Mucosa of stomach (tissue), 1 donor: ENCODE measurements at regions not wholly inside any gene's neighbourhood (a gene's known extent, or its start where the extent isn't known, plus 50 kb on each side); places are given as distances from the start of the nearest gene placed in this dataset.
"Not testable (repeated sequence)": the region's sequence is repeated elsewhere in the genome, so short reads cannot be mapped to it uniquely, and the experiment has no call there.

Experiments
- H3K27me3 ChIP-seq: one replicate; pipeline ENCODE4 v1.7.0; 2013; ENCODE audit warnings: mild to moderate bottlenecking, low read length; ENCODE audit not compliant: control insufficient read depth, insufficient read depth
- H3K36me3 ChIP-seq: one replicate; pipeline ENCODE4 v1.7.0; 2013; ENCODE audit warnings: low read length; ENCODE audit not compliant: control insufficient read depth, insufficient read depth
- H3K4me1 ChIP-seq: one replicate; pipeline ENCODE4 v1.7.0; 2013; ENCODE audit warnings: mild to moderate bottlenecking, low read length; ENCODE audit not compliant: control insufficient read depth, insufficient read depth
- H3K4me3 ChIP-seq: one replicate; pipeline ENCODE4 v1.7.0; 2013; ENCODE audit warnings: low read length
- H3K9ac ChIP-seq: one replicate; pipeline ENCODE4 v1.7.0; 2013; ENCODE audit warnings: mild to moderate bottlenecking, low read length, moderate library complexity
- H3K9me3 ChIP-seq: one replicate; pipeline ENCODE4 v1.7.0; 2013; ENCODE audit warnings: mild to moderate bottlenecking, low read length, moderate library complexity; ENCODE audit not compliant: control insufficient read depth
- donor health status: Pancreatic carcinoma.

DNA sequence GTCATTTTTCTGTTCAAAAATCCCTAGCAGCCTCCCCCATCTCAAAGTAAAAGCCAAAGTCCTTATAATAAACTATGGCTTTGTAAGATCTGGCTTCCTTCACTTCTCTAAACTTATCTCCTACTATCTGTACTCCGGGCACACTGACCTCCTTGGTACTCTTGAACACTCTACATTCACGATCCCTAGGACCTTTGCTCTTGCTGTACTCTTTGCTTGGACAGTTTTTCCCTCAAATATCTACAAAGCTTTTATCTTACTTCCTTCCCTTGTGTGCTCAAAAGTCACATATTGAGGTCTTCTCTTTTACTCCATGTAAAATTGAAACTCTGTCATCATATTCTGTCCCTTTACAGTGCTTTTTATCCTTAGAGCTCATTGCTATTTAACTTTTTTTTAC is 616.6 kb downstream of the IRS1 start:
- Histone ChIP-seq H3K27me3 (no peaks in the 10 kb centered on the region), H3K4me3 (no peak overlapping the region), H3K36me3 (no peaks in the 10 kb centered on the region), H3K9ac (no peak overlapping the region), H3K4me1 (peaks cover 10% of the 10 kb centered on the region), H3K9me3 (no peaks in the 10 kb centered on the region)

DNA sequence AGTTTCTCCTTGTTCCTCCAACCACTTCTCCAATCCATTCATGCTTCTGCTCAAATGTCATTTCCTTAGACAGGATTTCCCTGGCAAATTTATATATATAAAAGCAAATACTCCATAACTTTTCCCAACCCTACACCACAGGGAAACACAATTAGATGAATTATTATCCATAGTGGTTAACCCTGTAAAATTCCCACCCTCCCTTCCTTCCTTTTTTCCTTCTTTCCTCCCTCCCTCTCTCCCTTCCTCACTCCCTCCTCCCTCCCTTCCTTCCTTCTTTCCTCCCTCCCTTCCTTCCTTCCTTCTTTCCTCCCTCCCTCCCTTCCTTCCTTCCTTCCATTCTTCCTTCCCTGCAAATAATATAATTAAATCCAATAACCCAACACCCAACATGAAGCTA is 617.7 kb downstream of the IRS1 start:
- Histone ChIP-seq H3K36me3 (no peaks in the 10 kb centered on the region), H3K27me3 (no peaks in the 10 kb centered on the region), H3K9me3 (no peaks in the 10 kb centered on the region), H3K9ac (no peak overlapping the region), H3K4me3 (no peak overlapping the region), H3K4me1 (peaks cover 10% of the 10 kb centered on the region)

DNA sequence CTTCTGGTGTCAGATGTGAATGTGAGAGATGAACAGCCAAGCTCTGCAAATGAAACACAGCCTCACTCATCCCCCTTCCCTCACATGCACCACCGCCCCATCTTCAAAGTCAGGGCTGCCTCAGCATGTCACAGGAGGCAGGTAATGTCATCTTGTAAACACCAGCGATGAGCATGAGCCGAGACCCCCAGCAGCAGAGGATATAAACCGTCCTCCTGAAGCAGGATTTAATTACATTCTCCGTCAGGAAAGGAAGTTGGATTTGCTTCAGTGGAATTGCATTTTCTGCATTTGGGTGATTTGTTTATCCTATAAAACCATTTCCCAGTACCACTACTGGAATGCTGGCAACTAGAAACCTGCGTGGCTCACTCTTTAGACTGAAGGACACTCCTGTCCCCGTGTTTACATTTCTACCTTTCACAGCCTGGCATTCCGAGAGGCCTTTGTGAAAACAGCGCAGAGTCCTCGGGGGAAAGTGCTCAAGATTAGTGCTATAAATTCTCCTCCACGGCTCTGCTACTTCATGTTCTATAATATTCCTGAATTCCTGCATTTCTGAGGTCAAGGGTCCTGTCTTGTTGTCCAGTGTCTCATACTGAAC is 619.2 kb downstream of the IRS1 start:
- Histone ChIP-seq H3K4me3 (no peak overlapping the region), H3K9ac (no peak overlapping the region), H3K4me1 (peaks cover 5% of the 10 kb centered on the region), H3K36me3 (no peaks in the 10 kb centered on the region), H3K9me3 (no peaks in the 10 kb centered on the region), H3K27me3 (no peaks in the 10 kb centered on the region)

DNA sequence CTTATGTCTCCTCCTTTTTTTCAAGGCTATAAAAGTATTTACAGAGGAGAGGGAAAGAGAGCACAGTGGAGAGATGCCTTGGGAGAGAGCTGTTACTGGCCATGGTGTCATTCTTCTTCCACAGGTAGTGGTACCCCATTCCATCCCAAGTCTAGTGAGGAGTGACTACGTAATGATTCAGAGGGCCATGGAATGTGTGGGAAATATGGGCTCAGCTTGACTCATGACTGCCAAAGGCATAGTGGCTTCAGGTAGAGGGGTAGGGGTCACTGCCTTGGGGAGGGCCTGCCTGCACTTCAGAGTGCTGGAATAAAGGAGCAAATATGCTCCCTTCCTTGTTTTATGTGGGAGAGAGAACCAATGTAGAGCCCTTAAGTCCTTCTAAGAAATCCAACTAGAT is 620.6 kb downstream of the IRS1 start:
- Histone ChIP-seq H3K9me3 (no peaks in the 10 kb centered on the region), H3K4me1 (no peaks in the 10 kb centered on the region), H3K9ac (no peak overlapping the region), H3K4me3 (no peak overlapping the region), H3K27me3 (no peaks in the 10 kb centered on the region), H3K36me3 (no peaks in the 10 kb centered on the region)

DNA sequence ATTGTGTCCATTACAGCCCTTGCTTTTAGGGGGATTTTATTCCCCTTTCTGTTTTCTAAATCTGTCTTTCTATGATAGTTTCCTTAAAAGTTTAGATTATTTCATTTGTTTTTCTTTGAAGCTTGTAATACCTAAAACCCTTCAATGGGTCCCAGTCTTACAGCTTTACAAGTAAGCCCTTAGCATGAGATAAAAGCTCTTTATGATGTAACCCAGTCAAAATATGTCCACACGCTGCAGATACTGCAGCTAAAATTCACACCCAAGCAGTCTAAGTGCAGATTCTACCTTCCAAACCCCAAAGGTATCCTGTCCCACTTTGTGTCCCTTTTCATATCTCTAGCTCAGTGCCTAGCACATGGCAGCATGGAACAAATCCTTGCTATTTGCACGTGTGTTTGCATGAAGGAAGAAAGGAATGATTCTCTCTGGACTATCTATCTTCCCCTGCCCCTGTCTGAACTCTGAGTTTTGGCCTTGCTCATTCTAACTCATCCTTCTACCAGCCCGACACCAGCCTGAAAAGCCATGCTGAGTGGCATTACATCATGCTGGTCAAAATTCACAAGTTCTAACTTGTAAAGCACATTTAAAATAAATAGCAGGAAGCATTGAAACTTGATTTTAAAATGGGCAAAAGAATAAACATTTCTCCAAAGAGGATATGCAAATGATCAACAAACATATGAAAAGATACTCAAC is 623.2 kb downstream of the IRS1 start:
- H3K4me3 ChIP-seq, result no peak overlapping the region
- no peaks in the 10 kb centered on the region for H3K9me3 ChIP-seq
- no peaks in the 10 kb centered on the region for H3K36me3 ChIP-seq
- H3K9ac ChIP-seq, result no peak overlapping the region
- H3K4me1 ChIP-seq, result no peaks in the 10 kb centered on the region
- no peaks in the 10 kb centered on the region for H3K27me3 ChIP-seq

DNA sequence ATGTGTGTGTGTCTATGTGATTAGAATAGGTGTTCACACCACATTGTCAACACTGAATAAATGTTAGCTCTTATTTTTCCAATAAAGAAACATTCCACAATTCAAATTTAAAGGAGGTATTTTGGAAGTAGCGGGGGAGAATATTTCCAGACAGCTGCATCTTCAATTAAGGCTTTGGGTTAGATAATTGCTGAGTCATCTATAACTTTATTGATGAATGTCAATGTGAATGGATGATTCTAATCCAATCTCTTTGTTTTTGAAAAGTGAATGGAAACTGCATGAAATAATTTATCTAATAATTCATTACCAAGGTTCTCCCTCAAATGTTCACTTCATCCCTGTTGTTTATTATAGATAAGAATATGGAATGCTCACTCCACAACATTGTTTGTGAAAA is 625.2 kb downstream of the IRS1 start:
- Histone ChIP-seq H3K27me3 (no peaks in the 10 kb centered on the region), H3K4me1 (no peaks in the 10 kb centered on the region), H3K9me3 (no peaks in the 10 kb centered on the region), H3K4me3 (no peak overlapping the region), H3K9ac (no peak overlapping the region), H3K36me3 (no peaks in the 10 kb centered on the region)

DNA sequence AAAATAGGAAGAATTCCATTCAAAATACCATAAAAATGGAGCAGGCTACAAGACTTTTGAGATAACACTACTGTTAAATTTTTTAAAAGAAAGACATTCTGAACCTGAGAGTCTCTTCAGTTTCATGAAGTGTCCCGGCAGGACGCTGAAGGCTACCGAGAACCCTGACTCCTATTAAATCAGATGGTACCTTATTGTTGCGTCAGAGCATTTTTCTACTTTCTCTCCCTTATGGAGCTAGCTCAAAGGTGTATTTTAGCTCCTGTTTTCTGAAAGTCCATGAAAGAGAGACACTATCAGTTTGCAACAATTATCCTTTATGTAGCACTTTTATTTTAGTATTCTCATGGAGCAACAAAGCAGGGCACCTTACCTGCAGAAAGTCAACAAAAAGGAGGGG is 626.7 kb downstream of the IRS1 start:
- no peaks in the 10 kb centered on the region for H3K36me3 ChIP-seq
- H3K4me1 ChIP-seq, result no peaks in the 10 kb centered on the region
- H3K4me3 ChIP-seq, result no peak overlapping the region
- H3K9ac ChIP-seq, result no peak overlapping the region
- no peaks in the 10 kb centered on the region for H3K9me3 ChIP-seq
- no peaks in the 10 kb centered on the region for H3K27me3 ChIP-seq

DNA sequence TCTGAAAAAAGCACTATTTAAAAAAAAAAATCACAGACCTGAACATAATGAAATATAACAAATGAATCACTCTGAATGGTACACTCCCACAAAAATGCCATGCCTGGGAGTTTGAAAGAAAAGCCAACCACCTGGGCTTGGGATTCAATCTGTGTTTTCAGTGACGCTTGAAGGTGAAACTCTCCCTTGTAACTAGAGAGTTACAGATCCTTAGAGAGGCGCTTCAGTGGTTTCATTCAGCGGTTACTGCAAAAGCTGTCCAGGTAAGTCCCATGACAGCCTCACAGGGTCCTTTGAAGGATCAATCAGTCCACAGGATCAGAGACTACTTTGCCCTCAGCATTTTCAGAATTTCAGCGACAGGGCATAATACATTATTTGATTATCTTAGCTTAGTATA is 627.3 kb downstream of the IRS1 start:
- H3K9ac ChIP-seq, result no peak overlapping the region
- H3K27me3 ChIP-seq, result no peaks in the 10 kb centered on the region
- no peaks in the 10 kb centered on the region for H3K36me3 ChIP-seq
- no peaks in the 10 kb centered on the region for H3K4me1 ChIP-seq
- H3K9me3 ChIP-seq, result no peaks in the 10 kb centered on the region
- H3K4me3 ChIP-seq, result no peak overlapping the region

DNA sequence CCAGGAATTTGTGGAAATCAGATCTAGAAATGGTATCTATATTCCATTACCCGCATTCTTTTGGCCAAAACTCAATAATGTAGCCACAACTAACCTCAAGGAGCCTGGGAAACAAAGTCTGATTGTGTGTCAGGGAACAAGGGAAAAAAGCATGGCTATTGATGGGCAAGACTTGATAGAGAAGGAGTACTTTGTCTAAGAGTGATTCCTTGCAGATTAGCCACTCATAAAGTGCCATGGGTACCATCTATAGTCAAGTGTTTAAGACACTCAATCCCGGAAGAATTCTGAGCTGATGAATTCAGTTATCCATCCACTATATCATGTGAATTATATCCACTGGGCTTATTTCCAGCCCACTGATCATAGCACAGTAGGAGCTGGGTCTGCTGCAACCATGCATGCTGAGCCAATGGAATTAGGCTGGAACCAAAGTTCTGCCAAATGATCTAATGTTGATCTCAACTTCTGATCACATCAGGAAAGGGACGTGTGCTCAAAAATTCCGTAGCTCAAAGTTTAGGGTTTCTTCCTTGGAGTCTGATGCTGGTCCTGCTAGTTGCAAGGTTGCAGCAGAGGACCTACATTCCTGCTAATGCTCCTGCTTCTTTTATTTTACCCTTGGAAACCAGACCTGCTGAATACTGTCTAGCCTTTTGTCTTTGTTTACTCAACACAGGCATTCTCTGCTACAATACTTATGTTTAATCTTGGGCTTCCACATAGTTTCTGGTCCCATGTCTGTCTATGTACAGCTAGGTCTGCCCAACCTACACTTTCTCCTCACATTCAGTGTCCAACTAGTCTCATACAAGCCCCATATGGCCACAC is 629.7 kb downstream of the IRS1 start:
- Histone ChIP-seq H3K4me3 (no peak overlapping the region), H3K9me3 (no peaks in the 10 kb centered on the region), H3K36me3 (no peaks in the 10 kb centered on the region), H3K9ac (no peak overlapping the region), H3K27me3 (no peaks in the 10 kb centered on the region), H3K4me1 (no peaks in the 10 kb centered on the region)

DNA sequence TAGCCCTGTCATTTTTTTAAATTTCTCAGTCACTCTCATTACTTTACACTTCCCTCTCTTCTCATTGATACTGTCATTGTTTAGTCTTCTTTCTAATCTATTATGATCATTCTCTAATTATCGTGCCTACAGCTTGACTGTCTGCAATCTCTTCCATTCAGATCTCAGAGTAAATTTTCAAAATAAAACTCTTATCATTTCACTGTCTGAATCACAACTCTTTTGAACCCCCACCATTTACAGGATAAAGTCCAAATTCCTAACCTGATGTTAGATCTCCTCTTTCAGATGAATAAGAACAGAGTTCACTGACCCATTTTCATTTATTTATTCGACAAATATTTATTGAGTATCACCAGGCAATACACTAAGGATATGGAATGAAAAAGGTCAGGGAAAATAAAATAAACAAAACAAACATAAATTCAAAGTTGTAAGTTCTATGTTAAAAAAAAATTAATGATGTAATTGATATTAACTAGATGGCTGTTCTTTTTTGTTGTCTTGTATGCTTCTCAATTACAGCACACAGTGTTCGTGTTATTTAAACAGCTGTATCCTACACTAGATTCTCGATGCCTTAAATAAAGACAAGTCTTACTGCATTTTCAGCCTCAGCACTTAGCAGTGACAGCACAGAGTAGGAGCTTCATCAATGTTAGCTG is 631.0 kb downstream of the IRS1 start:
- Histone ChIP-seq H3K9ac (no peak overlapping the region), H3K9me3 (no peaks in the 10 kb centered on the region), H3K4me1 (no peaks in the 10 kb centered on the region), H3K36me3 (no peaks in the 10 kb centered on the region), H3K27me3 (no peaks in the 10 kb centered on the region), H3K4me3 (no peak overlapping the region)

DNA sequence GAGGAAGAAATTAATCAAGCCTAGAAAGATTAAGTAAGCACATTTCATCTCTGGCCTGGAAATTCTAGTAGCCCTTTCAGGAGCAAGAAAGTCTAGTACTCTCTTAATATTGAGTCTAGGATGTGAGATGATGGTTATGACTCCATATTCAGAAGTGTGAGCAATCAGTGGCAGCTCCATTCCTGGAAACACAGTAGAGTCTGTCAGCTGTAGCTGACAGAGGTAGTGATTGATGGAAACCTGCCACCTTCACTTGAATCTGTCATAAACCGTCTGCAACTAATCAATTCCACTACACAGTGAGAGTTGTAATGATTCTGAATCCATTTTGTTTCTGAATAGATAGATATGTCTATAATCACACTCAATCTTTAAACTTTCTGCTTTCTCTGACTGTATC is 635.1 kb downstream of the IRS1 start:
- H3K9ac ChIP-seq, result no peak overlapping the region
- no peaks in the 10 kb centered on the region for H3K9me3 ChIP-seq
- no peak overlapping the region for H3K4me3 ChIP-seq
- H3K36me3 ChIP-seq, result no peaks in the 10 kb centered on the region
- no peaks in the 10 kb centered on the region for H3K4me1 ChIP-seq
- no peaks in the 10 kb centered on the region for H3K27me3 ChIP-seq

DNA sequence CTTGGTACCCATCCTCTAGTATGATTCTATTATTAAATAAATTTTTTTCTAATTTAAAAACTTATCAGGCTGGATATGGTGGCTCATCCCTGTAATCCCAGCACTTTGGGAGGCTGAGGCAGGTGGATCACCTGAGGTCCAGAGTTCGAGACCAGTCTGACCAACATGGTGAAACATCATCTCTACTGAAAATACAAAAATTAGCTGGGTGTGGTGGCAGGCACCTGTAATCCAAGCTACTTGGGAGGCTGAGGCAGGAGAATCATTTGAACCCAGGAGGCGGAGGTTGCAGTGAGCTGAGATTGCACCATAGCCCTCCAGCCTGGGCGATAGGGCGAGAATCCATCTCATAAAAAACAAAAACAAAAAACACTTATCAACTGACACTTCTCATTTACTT is 639.0 kb downstream of the IRS1 start:
- H3K9me3 ChIP-seq, H3K27me3 ChIP-seq, H3K36me3 ChIP-seq, H3K9ac ChIP-seq, H3K4me3 ChIP-seq, H3K4me1 ChIP-seq: not testable (repeated sequence)
